ENCODE measurements at regions not wholly inside any gene's neighbourhood (a gene's known extent, or its start where the extent isn't known, plus 50 kb on each side); places are given as distances from the start of the nearest gene placed in this dataset.

- H3K4me3 Mint-ChIP-seq, result no peak overlapping the region
- no peak overlapping the region for H2AFZ ChIP-seq
- peaks cover 2% of the 10 kb centered on the region for H3K27me3 Mint-ChIP-seq (ENCODE audit: insufficient read depth, low read depth, poor library complexity)
- peaks cover 19% of the 10 kb centered on the region; the same call in 2 of the 3 replicates for H3K4me1 Mint-ChIP-seq
- no peaks in the 10 kb centered on the region for H3F3A ChIP-seq (replicated peaks; ENCODE audit: low read depth)
- H3K79me2 ChIP-seq (replicated peaks; ENCODE audit: insufficient read depth), result no peaks in the 10 kb centered on the region
- no peak overlapping the region for H3K27ac ChIP-seq (ENCODE audit: low read depth)
- no peaks in the 10 kb centered on the region for H3K27me3 ChIP-seq (ENCODE audit: insufficient read depth)
- ATAC-seq, result no peak
- peaks cover 5% of the 10 kb centered on the region; the same call in 1 of the 2 replicates for H3K9me2 ChIP-seq (ENCODE audit: insufficient read depth)
- no peak overlapping the region for H3K4me2 ChIP-seq
- H3K4me1 ChIP-seq (ENCODE audit: insufficient read depth), result no peaks in the 10 kb centered on the region
- H3K36me3 ChIP-seq (ENCODE audit: insufficient read depth), result no peaks in the 10 kb centered on the region
- TF ChIP-seq, protein P1, sequence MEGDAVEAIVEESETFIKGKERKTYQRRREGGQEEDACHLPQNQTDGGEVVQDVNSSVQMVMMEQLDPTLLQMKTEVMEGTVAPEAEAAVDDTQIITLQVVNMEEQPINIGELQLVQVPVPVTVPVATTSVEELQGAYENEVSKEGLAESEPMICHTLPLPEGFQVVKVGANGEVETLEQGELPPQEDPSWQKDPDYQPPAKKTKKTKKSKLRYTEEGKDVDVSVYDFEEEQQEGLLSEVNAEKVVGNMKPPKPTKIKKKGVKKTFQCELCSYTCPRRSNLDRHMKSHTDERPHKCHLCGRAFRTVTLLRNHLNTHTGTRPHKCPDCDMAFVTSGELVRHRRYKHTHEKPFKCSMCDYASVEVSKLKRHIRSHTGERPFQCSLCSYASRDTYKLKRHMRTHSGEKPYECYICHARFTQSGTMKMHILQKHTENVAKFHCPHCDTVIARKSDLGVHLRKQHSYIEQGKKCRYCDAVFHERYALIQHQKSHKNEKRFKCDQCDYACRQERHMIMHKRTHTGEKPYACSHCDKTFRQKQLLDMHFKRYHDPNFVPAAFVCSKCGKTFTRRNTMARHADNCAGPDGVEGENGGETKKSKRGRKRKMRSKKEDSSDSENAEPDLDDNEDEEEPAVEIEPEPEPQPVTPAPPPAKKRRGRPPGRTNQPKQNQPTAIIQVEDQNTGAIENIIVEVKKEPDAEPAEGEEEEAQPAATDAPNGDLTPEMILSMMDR (conservative IDR thresholded peaks at IDR 0.05; ENCODE audit: low read depth in 2 of 2), result no peak
- no peak for TF ChIP-seq NANOG (IDR thresholded peaks at IDR 0.05; ENCODE audit: borderline replicate concordance)
- no peak for TF ChIP-seq POLR2AphosphoS5 (IDR thresholded peaks at IDR 0.05; ENCODE audit: low read depth)
- TF ChIP-seq, protein P2, sequence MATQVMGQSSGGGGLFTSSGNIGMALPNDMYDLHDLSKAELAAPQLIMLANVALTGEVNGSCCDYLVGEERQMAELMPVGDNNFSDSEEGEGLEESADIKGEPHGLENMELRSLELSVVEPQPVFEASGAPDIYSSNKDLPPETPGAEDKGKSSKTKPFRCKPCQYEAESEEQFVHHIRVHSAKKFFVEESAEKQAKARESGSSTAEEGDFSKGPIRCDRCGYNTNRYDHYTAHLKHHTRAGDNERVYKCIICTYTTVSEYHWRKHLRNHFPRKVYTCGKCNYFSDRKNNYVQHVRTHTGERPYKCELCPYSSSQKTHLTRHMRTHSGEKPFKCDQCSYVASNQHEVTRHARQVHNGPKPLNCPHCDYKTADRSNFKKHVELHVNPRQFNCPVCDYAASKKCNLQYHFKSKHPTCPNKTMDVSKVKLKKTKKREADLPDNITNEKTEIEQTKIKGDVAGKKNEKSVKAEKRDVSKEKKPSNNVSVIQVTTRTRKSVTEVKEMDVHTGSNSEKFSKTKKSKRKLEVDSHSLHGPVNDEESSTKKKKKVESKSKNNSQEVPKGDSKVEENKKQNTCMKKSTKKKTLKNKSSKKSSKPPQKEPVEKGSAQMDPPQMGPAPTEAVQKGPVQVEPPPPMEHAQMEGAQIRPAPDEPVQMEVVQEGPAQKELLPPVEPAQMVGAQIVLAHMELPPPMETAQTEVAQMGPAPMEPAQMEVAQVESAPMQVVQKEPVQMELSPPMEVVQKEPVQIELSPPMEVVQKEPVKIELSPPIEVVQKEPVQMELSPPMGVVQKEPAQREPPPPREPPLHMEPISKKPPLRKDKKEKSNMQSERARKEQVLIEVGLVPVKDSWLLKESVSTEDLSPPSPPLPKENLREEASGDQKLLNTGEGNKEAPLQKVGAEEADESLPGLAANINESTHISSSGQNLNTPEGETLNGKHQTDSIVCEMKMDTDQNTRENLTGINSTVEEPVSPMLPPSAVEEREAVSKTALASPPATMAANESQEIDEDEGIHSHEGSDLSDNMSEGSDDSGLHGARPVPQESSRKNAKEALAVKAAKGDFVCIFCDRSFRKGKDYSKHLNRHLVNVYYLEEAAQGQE (IDR thresholded peaks at IDR 0.05; ENCODE audit: unreplicated experiment), result no peak
- TF ChIP-seq ZNF331 (CRISPR knock-in tag; IDR thresholded peaks at IDR 0.05; ENCODE audit: low read depth), result no peak
- no peaks in the 10 kb centered on the region for H3K36me3 Mint-ChIP-seq (ENCODE audit: low read depth)
- H3K27ac Mint-ChIP-seq, result no peak overlapping the region
- H3K4me3 ChIP-seq, result no peak overlapping the region
- DNase-seq (ENCODE audit: low spot score), result no peak
- no peaks in the 10 kb centered on the region for H4K20me1 ChIP-seq (replicated peaks; ENCODE audit: insufficient read depth)
- H3K9me3 Mint-ChIP-seq, result no peaks in the 10 kb centered on the region; the same call in 2 of the 3 replicates
Observed at GRCh38 chr15:60086681-60087429, 82.7 kb downstream of the FOXB1 start.

GRCh38 chr15:60087561-60087960 is 83.5 kb downstream of the FOXB1 start:
- H3K27me3 Mint-ChIP-seq (ENCODE audit: insufficient read depth, low read depth, poor library complexity), result peaks cover 1% of the 10 kb centered on the region
- peaks cover 18% of the 10 kb centered on the region; the same call in 2 of the 3 replicates for H3K4me1 Mint-ChIP-seq
- no peak overlapping the region for H3K4me3 Mint-ChIP-seq
- TF ChIP-seq NANOG (IDR thresholded peaks at IDR 0.05; ENCODE audit: borderline replicate concordance), result no peak
- TF ChIP-seq JUNB (IDR thresholded peaks at IDR 0.05; ENCODE audit: unreplicated experiment), result no peak
- TF ChIP-seq, protein P1 (conservative IDR thresholded peaks at IDR 0.05; ENCODE audit: low read depth in 2 of 2), result no peak
- TF ChIP-seq STAT1 (IDR thresholded peaks at IDR 0.05; ENCODE audit: unreplicated experiment), result no peak
- no peak for TF ChIP-seq POLR2AphosphoS5 (IDR thresholded peaks at IDR 0.05; ENCODE audit: low read depth)
- no peak for TF ChIP-seq EZH2 (IDR thresholded peaks at IDR 0.05; ENCODE audit: low read depth, unreplicated experiment)

More at GRCh38 chr15:60087561-60087960, 83.5 kb downstream of the FOXB1 start:
- no peak overlapping the region; the same call in 1 of the 2 replicates for H2AFZ ChIP-seq
- H3K4me1 ChIP-seq (ENCODE audit: insufficient read depth), result no peaks in the 10 kb centered on the region
- no peaks in the 10 kb centered on the region for H4K20me1 ChIP-seq (replicated peaks; ENCODE audit: insufficient read depth)
- H3K4me3 ChIP-seq, result no peak overlapping the region
- Mint-ChIP-seq H3K9me3 (no peaks in the 10 kb centered on the region; the same call in 2 of the 3 replicates), H3K27ac (no peak overlapping the region), H3K36me3 (ENCODE audit: low read depth) (no peaks in the 10 kb centered on the region)
- peaks cover 5% of the 10 kb centered on the region; the same call in 1 of the 2 replicates for H3K9me2 ChIP-seq (ENCODE audit: insufficient read depth)
- H3K27ac ChIP-seq (ENCODE audit: low read depth), result no peak overlapping the region
- H3K36me3 ChIP-seq (ENCODE audit: insufficient read depth), result no peaks in the 10 kb centered on the region
- no peaks in the 10 kb centered on the region for H3K27me3 ChIP-seq (ENCODE audit: insufficient read depth)
- H3K79me2 ChIP-seq (replicated peaks; ENCODE audit: insufficient read depth), result no peaks in the 10 kb centered on the region
- H3F3A ChIP-seq (replicated peaks; ENCODE audit: low read depth), result no peaks in the 10 kb centered on the region
- no peak for ATAC-seq
- DNase-seq (ENCODE audit: low spot score), result no peak
- no peak overlapping the region for H3K4me2 ChIP-seq
